GM18867 (cell line): ENCODE measurements at regions not wholly inside any gene's neighbourhood (a gene's known extent, or its start where the extent isn't known, plus 50 kb on each side); places are given as distances from the start of the nearest gene placed in this dataset.
"Not testable (repeated sequence)": the region's sequence is repeated elsewhere in the genome, so short reads cannot be mapped to it uniquely, and the experiment has no call there.

ENCODE experiments used
- ATAC-seq: cut with Tn5 transposase; IDR thresholded peaks from one replicate; pipeline ENCODE4 v1.9.1; 2021; ENCODE audit warnings: mild to moderate bottlenecking, moderate library complexity; ENCODE audit not compliant: unreplicated experiment

DNA sequence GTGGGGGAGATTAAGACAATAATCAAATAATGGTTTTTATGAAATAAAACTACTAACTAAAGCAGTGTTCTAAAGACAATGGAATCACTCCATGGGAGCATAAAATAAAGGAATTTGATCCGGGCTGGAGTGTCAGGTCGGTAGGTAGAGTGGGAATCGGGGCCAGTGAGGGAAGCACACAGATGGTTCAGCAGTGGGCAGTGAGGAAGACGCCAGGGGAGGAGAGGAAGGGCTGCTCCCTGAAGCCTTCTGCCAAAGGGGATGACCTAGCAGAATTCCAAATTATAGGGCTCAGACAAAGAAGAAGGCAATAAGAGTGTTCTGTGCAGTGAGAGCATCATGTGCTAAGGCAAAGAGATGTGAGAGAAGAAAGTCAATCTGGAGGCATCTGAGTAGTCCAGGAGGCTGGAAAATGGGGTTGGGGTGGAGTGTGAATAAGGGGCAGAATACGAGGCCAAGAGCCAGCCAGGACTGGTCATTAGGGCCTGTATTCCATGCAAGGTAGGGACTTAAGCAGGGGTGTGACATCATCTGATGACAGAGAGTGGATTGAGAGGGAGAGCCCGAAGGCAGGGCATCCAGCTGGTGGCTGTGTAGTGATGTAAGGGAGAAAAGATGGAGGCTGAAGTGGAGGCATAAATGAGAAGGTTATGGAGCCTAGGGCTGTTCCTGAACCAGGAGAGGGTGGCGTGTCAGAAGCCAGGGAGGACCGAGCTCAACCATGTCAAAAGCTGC lies 137.6 kb downstream of the COPRS start:
- no peak for ATAC-seq

GRCh38 chr17:31717251-31717650 lies 141.8 kb downstream of the COPRS start:
- ATAC-seq, result not testable (repeated sequence)

DNA sequence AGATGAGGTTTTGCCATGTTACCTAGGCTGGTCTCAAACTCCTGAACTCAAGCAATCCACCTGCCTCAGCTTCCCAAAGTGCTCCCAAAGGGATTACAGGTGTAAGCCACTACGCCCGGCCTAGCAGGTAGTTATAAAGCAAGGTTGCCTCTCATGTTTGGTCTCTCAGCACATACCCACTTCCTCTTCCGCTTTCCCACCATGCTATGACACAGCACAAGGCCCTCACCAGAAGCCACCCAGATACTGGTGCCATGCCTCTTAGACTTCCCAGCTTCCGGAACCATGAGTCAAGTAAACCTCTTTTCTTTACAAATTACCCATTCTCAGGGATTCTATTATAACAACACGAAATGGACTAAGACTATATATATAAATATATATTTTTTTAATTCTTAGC lies 143.6 kb downstream of the COPRS start:
- ATAC-seq, result no peak

DNA sequence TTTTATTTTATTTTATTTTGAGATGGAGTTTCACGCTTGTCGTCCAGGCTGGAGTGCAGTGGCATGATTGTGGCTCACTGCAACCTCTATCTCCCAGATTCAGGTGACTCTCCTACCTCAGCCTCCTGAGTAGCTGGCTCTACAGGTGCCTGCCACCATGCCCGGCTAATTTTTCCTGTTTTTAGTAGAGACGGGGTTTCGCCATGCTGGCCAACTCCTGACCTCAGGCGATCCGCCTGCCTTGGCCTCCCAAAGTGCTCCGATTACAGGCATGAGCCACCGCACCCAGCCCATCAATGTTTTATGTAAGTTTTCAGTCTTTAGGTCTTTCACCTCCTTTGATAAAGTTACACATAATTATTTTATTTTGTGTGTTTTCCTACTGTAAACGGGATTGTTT lies 154.6 kb downstream of the COPRS start:
- ATAC-seq, result no peak

DNA sequence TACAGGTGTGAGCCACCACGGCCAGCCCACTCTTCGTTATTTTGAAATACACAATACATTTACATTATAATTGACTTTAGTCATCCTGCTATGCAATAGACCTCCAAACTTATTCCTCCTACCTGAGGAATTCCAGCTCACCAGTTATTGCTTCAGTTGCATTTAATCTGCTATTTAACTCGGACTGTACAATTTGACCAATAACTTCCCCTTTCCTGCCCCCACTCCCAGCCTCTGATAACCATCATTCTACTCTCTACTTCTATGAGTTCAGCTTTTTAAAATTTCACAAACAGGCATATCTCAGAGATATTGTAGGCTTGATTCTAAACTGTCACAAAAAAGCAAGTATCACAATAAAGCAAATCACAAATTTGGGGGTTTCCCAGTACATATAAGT lies 157.0 kb downstream of the COPRS start:
- ATAC-seq, result no peak

DNA sequence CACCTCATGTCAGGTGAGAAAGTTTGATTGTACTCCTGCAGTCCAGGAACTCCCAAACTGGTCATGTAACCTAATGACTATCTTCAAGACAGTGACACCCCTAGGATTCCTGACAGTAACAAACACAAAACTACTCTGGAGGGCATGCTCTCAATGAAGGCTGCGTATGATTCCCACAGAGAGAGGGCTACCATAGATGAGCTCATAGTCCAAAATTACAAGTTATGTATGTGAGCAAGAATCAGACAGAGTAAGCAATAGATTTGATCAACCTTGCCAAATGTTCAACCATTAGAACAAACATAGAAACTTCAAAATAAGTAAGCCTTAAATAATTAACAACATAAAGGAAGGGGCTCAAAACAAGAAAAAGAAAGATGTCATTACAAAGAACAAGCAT lies 158.1 kb downstream of the COPRS start:
- no peak for ATAC-seq

DNA sequence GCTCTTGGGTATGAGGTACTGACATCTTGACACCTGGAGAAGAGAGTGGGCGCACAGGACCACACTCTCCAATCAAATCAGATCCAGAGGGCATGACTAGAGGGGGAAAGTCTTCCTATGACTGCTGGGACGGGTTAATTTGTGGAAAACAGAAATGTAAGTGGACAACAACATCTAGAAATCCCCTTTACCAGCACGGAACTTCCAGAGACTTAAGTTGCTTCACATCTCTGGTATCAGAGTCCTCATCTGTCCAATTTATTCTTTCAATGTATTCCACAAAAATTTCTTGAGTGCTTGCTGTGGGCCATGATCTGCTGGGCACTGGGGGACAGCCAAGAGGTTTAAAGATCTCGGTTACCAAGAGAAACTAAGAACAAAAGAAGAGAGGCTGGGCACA lies 159.2 kb downstream of the COPRS start:
- ATAC-seq, result no peak

- no peak for ATAC-seq
Measured at GRCh38 chr17:31699281-31699680, 159.8 kb downstream of the COPRS start.

DNA sequence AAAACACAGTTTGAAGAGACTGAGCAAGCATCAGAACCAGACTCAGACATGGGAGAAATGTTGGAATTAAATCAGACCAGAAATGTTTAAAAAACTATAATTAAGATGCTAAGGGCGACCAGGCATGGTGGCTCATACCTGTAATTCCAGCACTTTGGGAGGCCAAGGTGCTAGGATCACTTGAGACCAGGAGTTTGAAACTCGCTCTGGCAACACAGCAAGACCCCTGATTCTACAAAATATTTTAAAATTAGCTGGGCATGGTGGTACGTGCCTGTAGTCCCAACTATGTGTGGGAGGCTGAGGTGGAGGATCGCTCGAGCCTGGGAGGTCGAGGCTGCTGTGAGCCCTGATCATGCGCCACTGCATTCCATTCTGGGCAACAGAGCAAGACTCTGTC lies 160.3 kb downstream of the COPRS start:
- no peak for ATAC-seq

DNA sequence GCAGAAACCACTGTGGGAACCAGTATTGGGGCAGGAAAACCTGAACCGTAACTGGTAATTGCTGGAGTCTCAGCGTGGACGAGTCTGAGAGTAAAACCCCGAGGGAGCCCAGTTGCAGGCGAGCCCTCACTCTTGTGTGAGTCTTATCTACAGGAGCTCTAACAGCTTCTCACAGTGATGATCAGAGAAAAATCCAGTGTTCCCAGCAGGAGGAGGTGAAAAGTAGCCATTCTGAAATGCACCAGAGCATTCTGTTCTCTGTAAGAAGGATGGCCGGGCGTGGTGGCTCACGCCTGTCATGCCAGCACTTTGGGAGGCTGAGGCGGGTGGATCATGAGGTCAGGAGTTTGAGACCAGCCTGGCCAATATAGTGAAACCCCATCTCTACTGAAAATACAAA lies 161.2 kb downstream of the COPRS start:
- no peak for ATAC-seq

DNA sequence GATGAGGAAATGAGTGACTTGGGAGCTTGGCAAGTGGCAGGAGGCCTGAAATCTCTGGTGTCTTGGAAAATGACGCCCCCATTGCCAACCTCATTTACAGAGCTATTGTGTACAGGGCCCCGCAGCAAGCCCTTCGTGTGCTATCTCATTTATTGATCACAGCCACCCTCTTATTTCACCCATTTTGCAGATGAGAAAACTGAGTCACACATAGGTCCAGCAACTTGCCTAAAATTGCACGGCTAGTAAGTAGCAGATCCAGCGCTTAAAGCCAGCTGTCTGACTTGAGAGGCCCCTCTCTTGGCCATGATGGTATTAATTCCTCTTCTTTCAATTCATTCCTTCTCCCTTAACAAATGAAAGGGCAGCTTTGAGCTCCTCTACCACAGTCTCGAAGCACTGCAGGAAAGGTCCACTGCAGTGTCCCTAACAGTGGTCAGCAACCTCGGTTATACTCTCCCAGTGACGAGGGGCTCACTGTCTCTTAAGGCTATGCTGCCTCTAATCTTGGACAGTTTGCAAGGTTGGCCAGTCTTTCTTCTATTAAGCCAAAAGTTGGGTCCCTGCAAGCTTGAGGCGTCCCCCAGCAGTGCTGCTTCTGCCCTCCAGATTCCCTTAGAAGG lies 162.2 kb downstream of the COPRS start:
- ATAC-seq, result no peak

- no peak for ATAC-seq
Measured at GRCh38 chr17:31696184-31696602, 162.9 kb downstream of the COPRS start.

GRCh38 chr17:31695456-31696090 lies 163.5 kb downstream of the COPRS start:
- no peak for ATAC-seq

GRCh38 chr17:31693433-31694220 lies 165.4 kb downstream of the COPRS start:
- no peak for ATAC-seq

GRCh38 chr17:31692632-31693031 lies 166.4 kb downstream of the COPRS start:
- no peak for ATAC-seq

DNA sequence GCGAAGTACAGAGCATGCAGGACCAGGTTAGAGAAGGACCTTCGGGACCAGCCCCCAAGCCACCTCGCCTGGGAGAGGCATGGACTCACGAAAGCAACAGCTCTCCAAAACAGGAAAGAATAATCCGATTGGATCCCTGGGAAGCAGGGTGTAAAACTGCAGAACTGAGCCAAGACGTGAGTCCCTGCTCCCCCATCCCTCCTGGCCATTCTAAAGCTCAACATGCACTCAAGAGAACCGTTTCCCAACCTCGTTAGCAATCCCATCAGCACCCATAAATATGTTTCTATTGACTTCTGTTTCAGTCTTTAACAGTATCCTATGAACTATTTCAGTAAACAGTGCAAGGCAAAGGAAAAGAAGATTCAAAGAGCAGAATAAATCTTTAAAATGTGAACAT lies 167.0 kb downstream of the COPRS start:
- no peak for ATAC-seq

GRCh38 chr17:31691251-31691905 lies 167.7 kb downstream of the COPRS start:
- no peak for ATAC-seq

GRCh38 chr17:31690151-31690551 lies 168.9 kb downstream of the COPRS start:
- ATAC-seq, result no peak

- no peak for ATAC-seq
Measured at GRCh38 chr17:31688701-31689100, 170.3 kb downstream of the COPRS start.

DNA sequence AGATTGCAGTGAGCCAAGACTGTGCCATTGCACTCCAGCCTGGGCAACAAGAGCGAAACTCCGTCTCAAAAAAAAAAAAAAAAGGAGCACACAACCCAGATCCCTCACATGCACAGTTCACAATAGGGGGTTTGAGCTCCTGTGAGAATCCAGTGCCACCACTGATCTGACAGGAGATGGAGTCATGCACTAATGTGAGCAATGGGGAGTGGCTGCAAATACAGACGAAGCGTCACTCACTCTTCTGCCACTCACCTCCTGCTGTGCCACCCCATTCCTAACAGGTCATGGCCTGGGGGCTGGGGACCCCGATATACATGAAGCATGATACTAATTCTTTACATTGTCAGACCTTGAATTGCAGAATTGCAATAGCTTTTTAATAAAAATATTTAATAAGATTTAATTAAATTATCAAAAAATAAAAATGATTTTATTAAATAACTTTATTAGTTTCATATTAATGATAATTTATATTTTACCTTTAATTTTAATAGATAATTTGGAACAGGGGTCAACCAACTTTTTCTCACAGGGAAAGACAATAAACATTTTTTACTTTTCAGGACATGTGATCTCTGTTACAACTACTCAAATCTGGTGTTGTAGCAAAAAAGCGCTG lies 171.4 kb downstream of the COPRS start:
- no peak for ATAC-seq

DNA sequence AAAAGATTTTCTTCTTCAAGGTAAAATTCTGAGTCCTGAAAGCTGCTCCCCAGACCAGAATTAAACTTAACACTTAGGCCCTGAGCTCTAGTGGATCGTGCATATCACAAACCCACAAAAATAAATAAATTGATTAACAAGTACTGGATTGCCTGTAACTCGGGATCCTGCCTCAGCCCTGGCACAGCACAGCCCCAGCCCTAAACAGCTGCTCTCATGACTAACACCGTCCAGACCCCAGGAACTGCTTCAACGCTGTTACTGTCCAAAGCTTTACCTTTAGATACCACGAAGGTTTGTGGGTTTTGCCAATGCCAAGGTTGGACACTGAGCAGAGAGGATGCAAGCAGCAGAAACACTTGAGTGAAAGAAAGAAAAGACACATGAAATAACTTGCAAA lies 172.5 kb downstream of the COPRS start:
- no peak for ATAC-seq
